ENCODE measurements at regions not wholly inside any gene's neighbourhood (a gene's known extent, or its start where the extent isn't known, plus 50 kb on each side); places are given as distances from the start of the nearest gene placed in this dataset.

GRCh38 chr10:129102906-129103693, 363.9 kb upstream of the MGMT start:
- TF ChIP-seq, protein P1, sequence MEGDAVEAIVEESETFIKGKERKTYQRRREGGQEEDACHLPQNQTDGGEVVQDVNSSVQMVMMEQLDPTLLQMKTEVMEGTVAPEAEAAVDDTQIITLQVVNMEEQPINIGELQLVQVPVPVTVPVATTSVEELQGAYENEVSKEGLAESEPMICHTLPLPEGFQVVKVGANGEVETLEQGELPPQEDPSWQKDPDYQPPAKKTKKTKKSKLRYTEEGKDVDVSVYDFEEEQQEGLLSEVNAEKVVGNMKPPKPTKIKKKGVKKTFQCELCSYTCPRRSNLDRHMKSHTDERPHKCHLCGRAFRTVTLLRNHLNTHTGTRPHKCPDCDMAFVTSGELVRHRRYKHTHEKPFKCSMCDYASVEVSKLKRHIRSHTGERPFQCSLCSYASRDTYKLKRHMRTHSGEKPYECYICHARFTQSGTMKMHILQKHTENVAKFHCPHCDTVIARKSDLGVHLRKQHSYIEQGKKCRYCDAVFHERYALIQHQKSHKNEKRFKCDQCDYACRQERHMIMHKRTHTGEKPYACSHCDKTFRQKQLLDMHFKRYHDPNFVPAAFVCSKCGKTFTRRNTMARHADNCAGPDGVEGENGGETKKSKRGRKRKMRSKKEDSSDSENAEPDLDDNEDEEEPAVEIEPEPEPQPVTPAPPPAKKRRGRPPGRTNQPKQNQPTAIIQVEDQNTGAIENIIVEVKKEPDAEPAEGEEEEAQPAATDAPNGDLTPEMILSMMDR (IDR thresholded peaks at IDR 0.05; ENCODE audit: control extremely low read depth, extremely low read depth) = no peak
- H3K4me1 ChIP-seq (ENCODE audit: control insufficient read depth in 5 of 5, insufficient read depth in 5 of 5, low read length in 5 of 5) = peaks cover 0 to 2% (median 0%) of the 10 kb centered on the region in 5 donors
- DNase-seq (no peak), ATAC-seq (ENCODE audit: insufficient read depth, low FRiP score) (peak; percentile 38)
- H3K27me3 ChIP-seq (ENCODE audit: control insufficient read depth in 3 of 3, insufficient read depth in 3 of 3, low read length in 2 of 3) = no peaks in the 10 kb centered on the region
- H3K9me3 ChIP-seq (ENCODE audit: control insufficient read depth in 4 of 4, insufficient read depth in 3 of 4, low read length in 3 of 4) = peaks cover 0 to 6% (median 0%) of the 10 kb centered on the region in 4 donors
- 83 to 84% methylated on average over 7 of the region's 7 CpGs for WGBS, 2 donors
- no peaks in the 10 kb centered on the region for H3K36me3 ChIP-seq (ENCODE audit: control insufficient read depth in 4 of 4, insufficient read depth in 4 of 4, low read length in 4 of 4)
- no peak overlapping the region for H3K9ac ChIP-seq (ENCODE audit: insufficient read depth in 1 of 2, low read length in 2 of 2)
- no peak overlapping the region for H3K27ac ChIP-seq (ENCODE audit: low read depth in 1 of 2, low read length in 1 of 2)
- H3K4me3 ChIP-seq = no peak overlapping the region

DNA sequence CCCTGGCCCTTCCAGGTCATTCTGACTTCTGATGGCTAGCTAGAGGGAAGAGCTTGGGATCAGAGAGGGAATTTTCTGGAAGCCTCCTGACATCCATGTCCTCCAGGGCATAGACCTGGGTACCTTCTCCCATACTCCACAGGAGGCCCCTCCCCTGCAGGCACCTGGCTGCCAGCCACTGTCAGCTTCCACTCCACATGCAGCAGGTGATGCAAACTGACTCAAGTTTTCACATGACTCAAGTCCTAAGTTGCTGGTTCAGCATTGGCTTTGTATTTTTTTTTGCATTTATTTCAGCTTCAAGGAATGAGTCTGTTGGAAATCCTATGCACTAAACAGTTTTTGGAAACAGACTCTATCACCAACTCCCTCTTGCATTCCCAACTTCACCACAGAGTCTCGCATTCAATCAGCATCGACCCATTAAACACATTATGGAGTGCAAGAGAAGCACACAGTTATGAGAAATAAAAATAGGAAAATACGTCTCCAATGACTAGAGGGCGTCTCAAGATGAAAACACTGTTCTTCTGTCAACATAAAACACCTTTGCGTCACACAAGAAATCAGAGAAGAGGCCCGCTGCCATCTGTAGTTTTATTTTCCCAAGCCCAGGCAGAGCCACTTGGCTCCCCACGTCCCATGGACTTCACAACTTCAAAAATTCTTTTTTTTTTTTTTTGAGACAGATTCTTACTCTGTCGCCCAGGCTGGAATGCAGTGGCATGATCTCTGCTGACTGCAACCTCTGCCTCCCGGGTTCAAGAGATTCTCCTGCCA, 362.6 kb upstream of the MGMT start:
- DNase-seq (no peak), ATAC-seq (ENCODE audit: insufficient read depth, low FRiP score) (no peak)
- H3K27ac ChIP-seq (ENCODE audit: low read depth in 1 of 2, low read length in 1 of 2) = peak overlapping the region in 1 of 2 donors; percentile 18
- no peaks in the 10 kb centered on the region for H3K27me3 ChIP-seq (ENCODE audit: control insufficient read depth in 3 of 3, insufficient read depth in 3 of 3, low read length in 2 of 3)
- H3K4me1 ChIP-seq (ENCODE audit: control insufficient read depth in 5 of 5, insufficient read depth in 5 of 5, low read length in 5 of 5) = no peaks in the 10 kb centered on the region
- TF ChIP-seq, protein P1 (IDR thresholded peaks at IDR 0.05; ENCODE audit: control extremely low read depth, extremely low read depth) = no peak
- no peak overlapping the region for H3K9ac ChIP-seq (ENCODE audit: insufficient read depth in 1 of 2, low read length in 2 of 2)
- H3K36me3 ChIP-seq (ENCODE audit: control insufficient read depth in 4 of 4, insufficient read depth in 4 of 4, low read length in 4 of 4) = no peaks in the 10 kb centered on the region
- 71 to 85% methylated on average over 9 of the region's 9 CpGs for WGBS, 2 donors
- H3K4me3 ChIP-seq = no peak overlapping the region
- peaks cover 0 to 6% (median 0%) of the 10 kb centered on the region in 4 donors for H3K9me3 ChIP-seq (ENCODE audit: control insufficient read depth in 4 of 4, insufficient read depth in 3 of 4, low read length in 3 of 4)

DNA sequence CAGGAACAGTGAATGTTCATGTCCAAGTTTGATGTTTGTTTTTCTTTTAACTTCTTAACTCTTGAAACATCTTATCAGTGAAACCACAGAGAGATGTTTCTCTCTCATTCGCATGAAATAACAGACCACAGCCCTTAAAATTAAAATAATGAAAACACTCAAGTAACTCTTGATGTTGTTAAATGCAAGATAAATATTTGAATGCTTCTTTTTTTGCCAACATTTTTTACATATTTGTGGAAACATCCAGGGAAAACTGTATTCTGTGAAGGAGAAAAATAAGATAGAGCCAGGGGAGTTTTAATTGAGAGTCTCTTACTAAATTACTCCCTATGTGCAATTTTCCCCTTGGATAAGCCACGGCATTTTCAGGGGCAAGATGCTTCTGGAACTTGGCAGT, 361.8 kb upstream of the MGMT start:
- ATAC-seq (ENCODE audit: insufficient read depth, low FRiP score) (no peak), DNase-seq (no peak)
- H3K27ac ChIP-seq (ENCODE audit: low read depth in 1 of 2, low read length in 1 of 2) = no peak overlapping the region

More for the DNA sequence above, 361.8 kb upstream of the MGMT start:
- no peaks in the 10 kb centered on the region for H3K4me1 ChIP-seq (ENCODE audit: control insufficient read depth in 5 of 5, insufficient read depth in 5 of 5, low read length in 5 of 5)
- peaks cover 0 to 2% (median 0%) of the 10 kb centered on the region in 4 donors for H3K9me3 ChIP-seq (ENCODE audit: control insufficient read depth in 4 of 4, insufficient read depth in 3 of 4, low read length in 3 of 4)
- TF ChIP-seq, protein P1 (IDR thresholded peaks at IDR 0.05; ENCODE audit: control extremely low read depth, extremely low read depth) = no peak
- H3K4me3 ChIP-seq = no peak overlapping the region
- whole genome bisulfite sequencing, 2 donors = 17 to 28% methylated on average over 2 of the region's 2 CpGs
- no peaks in the 10 kb centered on the region for H3K36me3 ChIP-seq (ENCODE audit: control insufficient read depth in 4 of 4, insufficient read depth in 4 of 4, low read length in 4 of 4)
- H3K27me3 ChIP-seq (ENCODE audit: control insufficient read depth in 3 of 3, insufficient read depth in 3 of 3, low read length in 2 of 3) = no peaks in the 10 kb centered on the region
- H3K9ac ChIP-seq (ENCODE audit: insufficient read depth in 1 of 2, low read length in 2 of 2) = no peak overlapping the region

Measured in lung (tissue), 11 donors.